BLaER1 treated with 17β-estradiol and CSF1 and Interleukin-3, amounts not matched to agents 10 nM and 100 nM (cell line): ENCODE measurements at regions not wholly inside any gene's neighbourhood (a gene's known extent, or its start where the extent isn't known, plus 50 kb on each side); places are given as distances from the start of the nearest gene placed in this dataset.

Source experiments
- H3K27ac ChIP-seq, 11 experiments: shearing (Covaris generic); formaldehyde crosslinking; 2 replicates each; pipeline ENCODE4 v1.8.1; 2022
- H3K27me3 ChIP-seq, 11 experiments: shearing (Covaris generic); formaldehyde crosslinking; 2 replicates each; pipeline ENCODE4 v1.8.1; 2022
- H3K36me3 ChIP-seq, 11 experiments: shearing (Covaris generic); formaldehyde crosslinking; 2 replicates each; pipeline ENCODE4 v1.8.1; 2022
- H3K4me1 ChIP-seq, 10 experiments: shearing (Covaris generic); formaldehyde crosslinking; 2 replicates each; pipeline ENCODE4 v1.8.1; 2022
- H3K4me2 ChIP-seq, 11 experiments: shearing (Covaris generic); formaldehyde crosslinking; 2 replicates each; pipeline ENCODE4 v1.8.1; 2022
- H3K4me3 ChIP-seq, 10 experiments: shearing (Covaris generic); formaldehyde crosslinking; 2 replicates each; pipeline ENCODE4 v1.8.1; 2022
- H3K9ac ChIP-seq, 11 experiments: shearing (Covaris generic); formaldehyde crosslinking; 2 replicates each; pipeline ENCODE4 v1.8.1; 2022
- H3K9me3 ChIP-seq, 11 experiments: shearing (Covaris generic); formaldehyde crosslinking; replicated peaks in 1 of 11; 2 replicates each; pipeline ENCODE4 v1.8.1; 2022
- H4K20me1 ChIP-seq, 11 experiments: shearing (Covaris generic); formaldehyde crosslinking; 2 replicates each; pipeline ENCODE4 v1.8.1; 2022
- Cebpa-rat ChIP-seq, 11 experiments: shearing (Covaris generic); IDR thresholded peaks; 2 replicates each; pipeline ENCODE4 v1.8.1; 2022

DNA sequence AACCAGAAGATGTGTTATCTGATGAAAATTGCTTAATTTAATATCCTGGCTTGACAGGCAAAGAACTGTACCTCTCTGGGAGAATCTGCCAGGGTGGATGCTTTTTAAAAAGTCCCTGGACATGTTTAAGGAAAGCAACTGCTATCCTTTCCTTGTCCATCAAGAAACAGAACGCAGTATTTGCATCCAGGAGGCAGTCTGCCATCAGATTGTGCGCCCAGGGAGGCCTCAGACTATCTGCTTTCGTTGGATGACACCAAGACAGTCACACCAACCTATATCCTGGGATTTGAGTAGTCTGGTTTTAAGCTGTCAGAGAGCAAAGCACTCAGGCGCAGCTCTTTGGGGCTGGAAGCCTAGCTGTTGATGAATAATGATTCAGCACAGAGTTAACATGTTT is 121.9 kb downstream of the TBX5 start:
- no peak overlapping the region for H3K4me2 ChIP-seq
- TF ChIP-seq Cebpa-rat (IDR thresholded peaks at IDR 0.05) = no peak
- no peaks in the 10 kb centered on the region for H3K9me3 ChIP-seq
- no peak overlapping the region for H3K9ac ChIP-seq
- H3K4me3 ChIP-seq = no peak overlapping the region
- H3K27ac ChIP-seq = no peak overlapping the region
- H4K20me1 ChIP-seq = no peaks in the 10 kb centered on the region
- no peaks in the 10 kb centered on the region for H3K27me3 ChIP-seq
- H3K4me1 ChIP-seq = no peaks in the 10 kb centered on the region
- no peaks in the 10 kb centered on the region for H3K36me3 ChIP-seq

DNA sequence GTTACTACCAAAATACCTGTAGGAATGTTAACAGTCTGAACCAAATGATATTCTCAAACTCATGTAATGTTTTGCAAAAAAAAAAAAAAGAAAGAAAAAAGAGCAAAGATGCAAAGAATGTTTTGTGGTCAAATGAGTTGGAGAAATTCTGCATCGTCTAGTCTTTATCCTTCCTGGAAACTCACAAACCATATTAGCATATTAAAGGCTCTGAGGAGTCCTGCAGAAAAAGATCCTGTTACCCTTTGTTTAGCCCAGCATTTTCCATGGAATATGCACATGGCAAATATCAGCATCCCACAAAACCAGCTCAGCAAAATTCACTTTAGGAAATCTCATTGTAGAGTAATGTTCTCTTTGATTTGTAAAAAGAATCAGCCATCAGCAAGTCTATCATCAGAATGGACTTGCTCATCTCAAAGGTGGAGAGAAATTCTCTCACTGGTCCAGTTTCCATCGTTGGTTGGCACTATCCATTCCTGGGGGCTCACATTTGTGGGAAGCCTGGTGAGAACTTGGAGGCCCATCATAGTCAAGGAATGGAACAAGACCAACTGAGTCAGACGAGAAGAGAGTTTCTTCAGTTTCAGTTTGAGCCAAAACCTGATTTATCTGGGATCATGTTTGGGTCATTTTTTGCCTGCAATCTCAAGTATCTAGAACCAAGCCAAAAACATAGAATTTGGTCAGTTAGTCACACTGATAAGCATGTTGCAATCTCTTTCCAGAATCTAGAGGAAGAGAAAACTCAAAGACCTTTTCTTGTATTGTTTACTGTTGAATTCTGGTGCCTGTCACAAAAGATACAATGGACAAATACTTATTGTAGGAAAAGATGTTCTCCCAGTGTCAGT is 129.8 kb downstream of the TBX5 start:
- Histone ChIP-seq H3K9me3 (no peaks in the 10 kb centered on the region), H3K27ac (no peak overlapping the region), H3K4me3 (no peak overlapping the region), H3K27me3 (no peaks in the 10 kb centered on the region), H3K9ac (no peak overlapping the region), H3K4me1 (no peaks in the 10 kb centered on the region), H4K20me1 (no peaks in the 10 kb centered on the region), H3K4me2 (no peak overlapping the region), H3K36me3 (no peaks in the 10 kb centered on the region)
- no peak for TF ChIP-seq Cebpa-rat (IDR thresholded peaks at IDR 0.05)

DNA sequence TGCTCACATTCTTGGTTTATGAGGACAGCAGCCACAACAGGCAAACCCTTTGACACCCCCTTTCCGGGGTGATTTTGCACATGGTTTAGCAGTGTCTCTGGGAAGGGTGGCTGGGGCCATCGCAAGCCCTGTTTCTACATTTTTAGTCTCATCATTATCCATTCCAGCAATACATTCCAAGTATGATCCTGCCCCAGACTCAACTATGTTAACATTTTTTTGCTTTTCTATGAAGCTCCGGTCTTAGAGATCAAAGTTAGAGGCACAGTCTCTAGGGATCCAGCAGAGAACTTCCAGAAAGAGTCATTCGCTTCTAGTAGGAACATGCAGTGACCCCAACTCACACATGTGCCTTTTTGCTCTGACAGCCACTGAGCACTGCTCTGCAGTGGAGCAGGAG is 130.9 kb downstream of the TBX5 start:
- Histone ChIP-seq H4K20me1 (no peaks in the 10 kb centered on the region), H3K9ac (no peak overlapping the region), H3K27me3 (no peaks in the 10 kb centered on the region), H3K4me3 (no peak overlapping the region), H3K4me2 (no peak overlapping the region), H3K36me3 (no peaks in the 10 kb centered on the region), H3K27ac (no peak overlapping the region), H3K9me3 (no peaks in the 10 kb centered on the region), H3K4me1 (no peaks in the 10 kb centered on the region)
- TF ChIP-seq Cebpa-rat (IDR thresholded peaks at IDR 0.05) = no peak

DNA sequence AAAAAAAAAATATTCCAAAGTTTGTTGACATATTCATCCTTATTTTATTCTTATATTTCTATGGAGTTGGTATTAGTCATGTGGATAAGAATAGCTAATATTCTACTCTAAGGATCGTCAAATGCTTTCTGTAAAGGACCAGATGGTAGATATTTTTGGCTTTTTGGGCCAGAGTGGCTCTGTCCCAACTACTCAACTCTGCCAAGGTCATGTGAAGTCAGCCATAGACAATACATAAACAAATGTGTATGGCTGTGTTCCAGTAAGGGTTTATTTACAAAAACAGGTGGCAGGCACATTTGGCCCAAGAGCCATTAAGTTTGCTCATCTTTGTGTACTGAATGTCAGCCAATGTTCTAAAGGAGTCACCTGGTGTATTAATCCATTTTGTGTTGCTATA is 131.8 kb downstream of the TBX5 start:
- no peak overlapping the region for H3K27ac ChIP-seq
- H3K9ac ChIP-seq = no peak overlapping the region
- H3K4me2 ChIP-seq = peak overlapping the region in 3 of 11 experiments; percentile 2 to 22 (median 21); a peak in 2 of 22 replicates
- no peaks in the 10 kb centered on the region for H4K20me1 ChIP-seq
- H3K36me3 ChIP-seq = no peaks in the 10 kb centered on the region
- no peak for TF ChIP-seq Cebpa-rat (IDR thresholded peaks at IDR 0.05)
- H3K4me3 ChIP-seq = no peak overlapping the region
- H3K4me1 ChIP-seq = peaks cover 0 to 3% (median 2%) of the 10 kb centered on the region in 10 experiments; a peak in 9 of 20 replicates
- no peaks in the 10 kb centered on the region for H3K27me3 ChIP-seq
- no peaks in the 10 kb centered on the region for H3K9me3 ChIP-seq

DNA sequence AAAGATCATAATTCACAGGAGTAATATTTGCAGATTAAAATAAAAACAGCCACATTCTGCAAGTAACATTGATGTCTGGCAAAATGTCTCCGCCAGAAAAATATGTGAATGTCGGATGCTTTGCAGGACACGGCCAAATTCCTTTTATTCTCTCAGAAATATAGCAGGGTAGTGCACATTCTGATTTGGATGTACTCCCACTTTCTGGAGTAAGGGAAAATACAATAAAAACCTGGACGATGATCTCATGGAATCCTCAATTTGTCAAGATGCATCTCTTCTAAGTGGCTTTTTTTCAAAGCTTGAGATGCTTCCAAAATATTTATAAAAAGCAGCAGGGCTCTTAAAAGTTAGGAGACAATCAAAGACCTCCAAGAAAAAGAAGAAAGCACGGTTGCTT is 133.3 kb downstream of the TBX5 start:
- Histone ChIP-seq H3K4me1 (peaks cover 0 to 7% (median 4%) of the 10 kb centered on the region in 10 experiments; a peak in 9 of 20 replicates), H3K9me3 (no peaks in the 10 kb centered on the region), H3K9ac (no peak overlapping the region), H3K27me3 (no peaks in the 10 kb centered on the region), H3K4me2 (no peak overlapping the region), H4K20me1 (no peaks in the 10 kb centered on the region), H3K4me3 (no peak overlapping the region), H3K36me3 (no peaks in the 10 kb centered on the region), H3K27ac (no peak overlapping the region)
- no peak for TF ChIP-seq Cebpa-rat (IDR thresholded peaks at IDR 0.05)

DNA sequence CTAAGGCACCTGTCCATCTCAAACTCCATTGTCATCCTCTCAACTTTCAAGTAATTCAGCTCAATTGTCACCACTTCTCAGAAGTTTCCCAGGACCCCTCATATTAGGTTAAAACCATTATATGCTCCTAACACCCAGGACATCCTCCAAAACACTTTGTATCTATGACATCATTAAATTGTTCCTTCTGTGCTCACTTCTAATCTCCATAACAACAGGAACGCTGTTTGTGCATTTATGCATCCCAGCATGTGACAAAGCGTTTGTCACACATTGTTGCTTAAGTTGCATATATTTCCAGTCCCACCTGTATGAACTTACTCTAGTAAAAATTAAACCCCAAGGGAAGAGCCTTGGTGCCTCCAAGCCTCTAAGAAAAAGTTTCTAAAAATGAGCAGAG is 133.9 kb downstream of the TBX5 start:
- Histone ChIP-seq H3K9me3 (no peaks in the 10 kb centered on the region), H3K4me1 (peaks cover 0 to 7% (median 4%) of the 10 kb centered on the region in 10 experiments; a peak in 9 of 20 replicates), H3K27me3 (no peaks in the 10 kb centered on the region), H3K27ac (no peak overlapping the region), H3K4me3 (no peak overlapping the region), H3K36me3 (no peaks in the 10 kb centered on the region), H4K20me1 (no peaks in the 10 kb centered on the region), H3K4me2 (no peak overlapping the region), H3K9ac (no peak overlapping the region)
- no peak for TF ChIP-seq Cebpa-rat (IDR thresholded peaks at IDR 0.05)

DNA sequence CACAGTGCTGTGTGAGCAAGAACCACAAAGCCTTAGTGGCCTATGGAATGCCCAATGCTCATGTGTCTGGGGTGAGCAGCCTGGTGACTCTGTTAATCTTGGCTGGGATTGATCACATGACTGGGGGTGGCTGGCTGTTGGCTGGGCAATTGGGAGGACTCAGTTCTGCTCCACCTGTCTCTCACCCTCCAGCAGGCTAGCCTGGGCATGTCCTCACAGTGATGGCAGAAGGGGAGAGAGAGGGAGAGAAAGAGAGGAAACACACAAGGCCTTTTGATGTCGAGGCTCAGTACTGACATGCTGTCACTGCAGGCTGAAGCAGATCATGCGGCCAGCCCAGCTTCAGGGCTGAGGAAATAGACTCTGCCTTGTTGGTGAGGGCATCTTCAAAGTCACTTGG is 136.8 kb downstream of the TBX5 start:
- no peak for TF ChIP-seq Cebpa-rat (IDR thresholded peaks at IDR 0.05)
- peaks cover 0 to 7% (median 4%) of the 10 kb centered on the region in 10 experiments; a peak in 9 of 20 replicates for H3K4me1 ChIP-seq
- H3K27me3 ChIP-seq = no peaks in the 10 kb centered on the region
- H3K36me3 ChIP-seq = no peaks in the 10 kb centered on the region
- no peak overlapping the region for H3K9ac ChIP-seq
- peak overlapping the region in 6 of 11 experiments; percentile 1 to 46 (median 13); a peak in 7 of 22 replicates for H3K4me2 ChIP-seq
- no peaks in the 10 kb centered on the region for H3K9me3 ChIP-seq
- no peak overlapping the region for H3K27ac ChIP-seq
- no peaks in the 10 kb centered on the region for H4K20me1 ChIP-seq
- H3K4me3 ChIP-seq = no peak overlapping the region

DNA sequence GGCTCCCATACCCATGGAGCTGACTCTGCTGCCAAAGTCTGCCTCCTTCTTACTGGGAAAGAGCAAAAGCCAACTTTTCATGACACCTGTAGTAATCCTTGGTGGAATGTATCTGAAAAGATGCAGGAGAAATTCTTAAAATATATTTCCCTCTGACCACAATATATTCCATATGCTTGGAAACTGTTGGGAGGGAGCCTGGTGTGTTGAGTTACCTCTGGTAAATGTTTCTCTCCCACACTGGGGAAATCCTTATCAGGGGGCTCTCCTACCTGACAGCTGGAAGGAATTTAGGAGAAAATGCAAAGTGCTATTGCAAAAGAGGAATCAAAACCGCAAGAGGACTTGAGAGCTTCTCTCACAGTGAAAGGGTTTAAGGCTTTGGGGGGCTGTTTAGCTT is 139.4 kb downstream of the TBX5 start:
- Histone ChIP-seq H3K9me3 (no peaks in the 10 kb centered on the region), H3K27me3 (no peaks in the 10 kb centered on the region), H4K20me1 (no peaks in the 10 kb centered on the region), H3K4me3 (no peak overlapping the region), H3K9ac (no peak overlapping the region), H3K4me1 (peaks cover 0 to 7% (median 4%) of the 10 kb centered on the region in 10 experiments; a peak in 9 of 20 replicates), H3K36me3 (no peaks in the 10 kb centered on the region), H3K4me2 (no peak overlapping the region), H3K27ac (no peak overlapping the region)
- no peak for TF ChIP-seq Cebpa-rat (IDR thresholded peaks at IDR 0.05)

DNA sequence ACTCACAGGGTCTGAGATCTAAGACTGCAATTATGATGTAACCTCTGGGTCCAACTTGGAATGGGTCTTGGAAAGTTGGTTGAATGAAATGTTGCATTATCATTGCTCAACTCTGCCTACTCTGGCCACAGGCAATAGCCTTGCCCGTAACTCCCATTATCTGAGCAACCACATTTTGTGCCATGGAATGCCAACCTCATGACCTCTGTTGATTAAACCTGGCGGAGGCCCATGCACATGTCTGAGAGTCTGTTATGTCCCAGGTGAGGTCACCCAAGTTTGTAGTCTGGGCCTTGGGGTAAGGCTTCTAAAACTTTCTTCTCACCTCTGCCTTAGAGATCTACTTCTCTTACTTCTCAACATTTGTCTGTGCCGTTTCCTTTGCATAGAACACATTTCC is 140.9 kb downstream of the TBX5 start:
- Histone ChIP-seq H3K36me3 (no peaks in the 10 kb centered on the region), H3K4me3 (no peak overlapping the region), H3K4me2 (no peak overlapping the region), H3K9ac (no peak overlapping the region), H3K27me3 (peaks cover 0 to 3% (median 0%) of the 10 kb centered on the region in 11 experiments; a peak in 1 of 22 replicates), H3K27ac (no peak overlapping the region), H4K20me1 (no peaks in the 10 kb centered on the region), H3K9me3 (0 out of 22 replicates have a peak, but pooled peaks cover 0 to 7% (median 0%) of the 10 kb centered on the region in 11 experiments), H3K4me1 (peaks cover 0 to 7% (median 4%) of the 10 kb centered on the region in 10 experiments; a peak in 9 of 20 replicates)
- TF ChIP-seq Cebpa-rat (IDR thresholded peaks at IDR 0.05) = no peak
